Neural cell (in vitro differentiated cells): ENCODE measurements at regions not wholly inside any gene's neighbourhood (a gene's known extent, or its start where the extent isn't known, plus 50 kb on each side); places are given as distances from the start of the nearest gene placed in this dataset.

Experiments
- H2AFZ ChIP-seq: fragments of 200-600, 300-800 bp; sonication (generic), shearing (Covaris generic); 2 replicates; pipeline ENCODE4 v1.6.0; 2014; ENCODE audit warnings: low read depth, mild to moderate bottlenecking, antibody characterized with exemption, low read length, moderate library complexity
- H3F3A ChIP-seq: fragments of 200-600 bp; shearing (Covaris generic); 2 replicates; pipeline ENCODE4 v1.6.1; 2016; ENCODE audit warnings: mild to moderate bottlenecking, moderate library complexity, mixed read lengths, antibody characterized with exemption, low read length; ENCODE audit not compliant: insufficient read depth, poor library complexity, severe bottlenecking
- H3K27ac ChIP-seq: fragments of 200-600, 300-800 bp; sonication (generic), shearing (Covaris generic); 2 replicates; pipeline ENCODE4 v1.5.1; 2014; ENCODE audit warnings: mild to moderate bottlenecking, low read length, moderate library complexity
- H3K27me3 ChIP-seq: fragments of 300-800, 200-600 bp; sonication (generic), shearing (Covaris generic); 2 replicates; pipeline ENCODE4 v1.6.0; 2014; ENCODE audit warnings: mild to moderate bottlenecking, low read depth, low read length, moderate library complexity; ENCODE audit not compliant: insufficient read depth
- H3K36me3 ChIP-seq: fragments of 300-800, 200-600 bp; sonication (generic), shearing (Covaris generic); 2 replicates; pipeline ENCODE4 v1.5.1; 2014; ENCODE audit warnings: mild to moderate bottlenecking, antibody characterized with exemption, low read length, moderate library complexity; ENCODE audit not compliant: insufficient read depth
- H3K4me2 ChIP-seq: fragments of 300-800, 200-600 bp; sonication (generic), shearing (Covaris generic); 2 replicates; pipeline ENCODE4 v1.6.0; 2014; ENCODE audit warnings: mild to moderate bottlenecking, low read length
- H3K4me3 ChIP-seq: fragments of 300-800, 200-600 bp; sonication (generic), shearing (Covaris generic); 2 replicates; pipeline ENCODE4 v1.5.1; 2014; ENCODE audit warnings: mild to moderate bottlenecking, low read length, moderate library complexity
- H3K79me2 ChIP-seq: fragments of 200-600 bp; shearing (Covaris generic); replicated peaks from 2 replicates; pipeline ENCODE4 v1.6.0; 2014; ENCODE audit warnings: mild to moderate bottlenecking, low read length, moderate library complexity; ENCODE audit not compliant: insufficient read depth
- H3K9ac ChIP-seq: fragments of 300-800, 200-600 bp; sonication (generic), shearing (Covaris generic); 2 replicates; pipeline ENCODE4 v1.6.1; 2016; ENCODE audit warnings: mild to moderate bottlenecking, low read length, mixed read lengths
- H3K9me2 ChIP-seq: fragments of 200-600 bp; shearing (Covaris generic); 2 replicates; pipeline ENCODE4 v1.6.1; 2016; ENCODE audit warnings: mild to moderate bottlenecking, low read length, mixed read lengths; ENCODE audit not compliant: insufficient read depth
- H3K9me3 ChIP-seq: fragments of 200-600, 300-800 bp; sonication (generic), shearing (Covaris generic); 2 replicates; pipeline ENCODE4 v1.6.1; 2016; ENCODE audit warnings: mild to moderate bottlenecking, mixed run types, low read length, moderate library complexity, mixed read lengths
- H4K20me1 ChIP-seq: fragments of 200-600 bp; shearing (Covaris generic); 2 replicates; pipeline ENCODE4 v1.6.1; 2016; ENCODE audit warnings: mild to moderate bottlenecking, mixed run types; ENCODE audit not compliant: insufficient read depth
- CTCF ChIP-seq: fragments of 450-650 bp; IDR thresholded peaks from 2 replicates; pipeline ENCODE4 v1.5.1; 2014; ENCODE audit warnings: antibody characterized with exemption, mild to moderate bottlenecking, moderate library complexity; ENCODE audit not compliant: poor library complexity, severe bottlenecking
- EP300 ChIP-seq: fragments of 450-650 bp; conservative IDR thresholded peaks from 2 replicates; pipeline ENCODE4 v1.6.1; 2014; ENCODE audit warnings: antibody characterized with exemption, mild to moderate bottlenecking, moderate library complexity; ENCODE audit not compliant: poor library complexity, severe bottlenecking
- EZH2 ChIP-seq: fragments of 200-600, 300-800 bp; shearing (Covaris generic), sonication (generic); IDR thresholded peaks from 2 replicates; pipeline ENCODE4 v1.6.1; 2014; ENCODE audit warnings: antibody characterized with exemption, low read length, borderline replicate concordance, mild to moderate bottlenecking; ENCODE audit not compliant: insufficient read depth, poor library complexity, severe bottlenecking
- MXI1 ChIP-seq: fragments of 450-650 bp; conservative IDR thresholded peaks from 2 replicates; pipeline ENCODE4 v1.6.1; 2014; ENCODE audit warnings: antibody characterized with exemption, mild to moderate bottlenecking; ENCODE audit not compliant: poor library complexity, severe bottlenecking
- POLR2AphosphoS5 ChIP-seq: IDR thresholded peaks from 2 replicates; pipeline ENCODE4 v1.6.1; 2012
- RAD21 ChIP-seq: fragments of 450-650 bp; conservative IDR thresholded peaks from 2 replicates; pipeline ENCODE4 v1.6.1; 2014; ENCODE audit warnings: antibody characterized with exemption, mild to moderate bottlenecking, moderate library complexity
- REST ChIP-seq: IDR thresholded peaks from 2 replicates; pipeline ENCODE4 v1.6.1; 2012; ENCODE audit warnings: borderline replicate concordance
- SMC3 ChIP-seq: fragments of 450-650 bp; conservative IDR thresholded peaks from 2 replicates; pipeline ENCODE4 v1.6.1; 2014; ENCODE audit warnings: antibody characterized with exemption, mild to moderate bottlenecking, moderate library complexity; ENCODE audit not compliant: poor library complexity
- TAF1 ChIP-seq: IDR thresholded peaks from 2 replicates; pipeline ENCODE4 v1.6.1; 2012; ENCODE audit warnings: low read depth

- TF ChIP-seq EP300 = no peak
- TF ChIP-seq EZH2 = no peak
- TF ChIP-seq MXI1 = no peak
- TF ChIP-seq POLR2AphosphoS5 = no peak
- TF ChIP-seq SMC3 = no peak
- TF ChIP-seq RAD21 = no peak
- no peak for TF ChIP-seq TAF1
- TF ChIP-seq CTCF = no peak
- TF ChIP-seq REST = no peak
These were observed 391.6 kb upstream of the SUCLG2 start for GRCh38 chr3:68045976-68046375.

GRCh38 chr3:68033867-68034266 lies 379.5 kb upstream of the SUCLG2 start:
- H2AFZ ChIP-seq = no peak overlapping the region
- H3K27me3 ChIP-seq = no peaks in the 10 kb centered on the region
- H3K9me3 ChIP-seq = no peaks in the 10 kb centered on the region
- no peaks in the 10 kb centered on the region for H3K79me2 ChIP-seq
- TF ChIP-seq SMC3 = no peak
- TF ChIP-seq TAF1 = no peak
- no peak for TF ChIP-seq RAD21
- no peak overlapping the region for H3K27ac ChIP-seq
- no peaks in the 10 kb centered on the region for H3F3A ChIP-seq
- H3K36me3 ChIP-seq = no peaks in the 10 kb centered on the region
- no peak overlapping the region for H3K9ac ChIP-seq
- H4K20me1 ChIP-seq = no peaks in the 10 kb centered on the region
- H3K4me2 ChIP-seq = no peak overlapping the region
- no peaks in the 10 kb centered on the region for H3K9me2 ChIP-seq
- no peak overlapping the region for H3K4me3 ChIP-seq

More at GRCh38 chr3:68045976-68046375, 391.6 kb upstream of the SUCLG2 start:
- Histone ChIP-seq H3F3A (no peaks in the 10 kb centered on the region), H3K4me2 (no peak overlapping the region), H3K9me3 (no peaks in the 10 kb centered on the region), H2AFZ (no peak overlapping the region), H3K27ac (no peak overlapping the region), H3K27me3 (no peaks in the 10 kb centered on the region), H3K79me2 (no peaks in the 10 kb centered on the region), H3K36me3 (no peaks in the 10 kb centered on the region), H4K20me1 (no peaks in the 10 kb centered on the region), H3K9me2 (no peaks in the 10 kb centered on the region), H3K4me3 (no peak overlapping the region), H3K9ac (no peak overlapping the region)

GRCh38 chr3:68032209-68032608 lies 377.8 kb upstream of the SUCLG2 start:
- H3K4me3 ChIP-seq = no peak overlapping the region
- no peak overlapping the region for H3K4me2 ChIP-seq
- no peaks in the 10 kb centered on the region for H3K9me2 ChIP-seq
- no peaks in the 10 kb centered on the region for H4K20me1 ChIP-seq
- H3K9ac ChIP-seq = no peak overlapping the region
- no peak overlapping the region for H2AFZ ChIP-seq
- no peaks in the 10 kb centered on the region for H3K9me3 ChIP-seq
- no peaks in the 10 kb centered on the region for H3F3A ChIP-seq
- no peak overlapping the region for H3K27ac ChIP-seq
- no peaks in the 10 kb centered on the region for H3K79me2 ChIP-seq
- TF ChIP-seq CTCF = no peak
- no peak for TF ChIP-seq RAD21
- TF ChIP-seq REST = no peak
- no peaks in the 10 kb centered on the region for H3K36me3 ChIP-seq
- no peaks in the 10 kb centered on the region for H3K27me3 ChIP-seq
